HEK293 (cell line): ENCODE measurements at regions not wholly inside any gene's neighbourhood (a gene's known extent, or its start where the extent isn't known, plus 50 kb on each side); places are given as distances from the start of the nearest gene placed in this dataset.

Experiments used
- CTCF ChIA-PET: fragments of 350-600 bp; formaldehyde crosslinking; extraction: SDS; loops from one replicate; lab custom pipeline; 2021; ENCODE audit warnings: antibody characterized with exemption; lab: Yijun Ruan, JAX
- POLR2A ChIA-PET: fragments of 300-600 bp; formaldehyde crosslinking; extraction: SDS; loops from one replicate; lab custom pipeline; 2020; ENCODE audit warnings: antibody characterized with exemption, inconsistent platforms; lab: Yijun Ruan, JAX
- H3K27ac ChIP-seq: fragments of 200-500 bp; sonication (Bioruptor generic); 2 replicates; pipeline ENCODE4 v1.5.1; 2014; ENCODE audit warnings: low read depth, low read length, control low read depth, inconsistent platforms; ENCODE audit errors: extremely low read depth
- H3K36me3 ChIP-seq, 2 experiments: fragments of 200-500 bp in 1 of 2; sonication (Bioruptor generic) in 1 of 2; 1 replicate in 1 of 2; 2 replicates in 1 of 2; pipeline ENCODE4 v1.5.1; 2014 to 2017; ENCODE audit warnings: inconsistent platforms in 2 of 2, low read length in 2 of 2; ENCODE audit not compliant: control insufficient read depth in 2 of 2, insufficient read depth in 1 of 2
- H3K4me1 ChIP-seq: fragments of 200-500 bp; sonication (Bioruptor generic); 2 replicates; pipeline ENCODE4 v1.5.1; 2014; ENCODE audit warnings: mild to moderate bottlenecking, low read length, inconsistent platforms; ENCODE audit not compliant: control insufficient read depth, insufficient read depth
- H3K4me3 ChIP-seq: 2 replicates; pipeline ENCODE4 v1.5.1; 2011; ENCODE audit warnings: low read depth, mild to moderate bottlenecking, control low read depth, low read length, moderate library complexity
- H3K9me3 ChIP-seq: fragments of 200-500 bp; sonication (Bioruptor generic); 2 replicates; pipeline ENCODE4 v1.5.1; 2014; ENCODE audit warnings: low read depth, low read length, inconsistent platforms; ENCODE audit not compliant: control insufficient read depth, insufficient read depth
- ZBTB1 ChIP-seq: fragments of 450-650 bp; formaldehyde crosslinking; IDR thresholded peaks from 2 replicates; pipeline ENCODE4 v1.5.1; 2016; ENCODE audit warnings: missing biosample characterization, missing genetic modification characterization
- ZBTB20 ChIP-seq: fragments of 450-650 bp; formaldehyde crosslinking; IDR thresholded peaks from 2 replicates; pipeline ENCODE4 v1.5.1; 2016; ENCODE audit warnings: missing biosample characterization, missing genetic modification characterization
- ZBTB26 ChIP-seq: fragments of 450-650 bp; formaldehyde crosslinking; optimal IDR thresholded peaks from 2 replicates; pipeline ENCODE3; 2016; ENCODE audit warnings: missing biosample characterization, mild to moderate bottlenecking, missing genetic modification characterization
- ZFP3 ChIP-seq: fragments of 450-650 bp; formaldehyde crosslinking; IDR thresholded peaks from 2 replicates; pipeline ENCODE4 v1.5.1; 2016; ENCODE audit warnings: low read depth, missing biosample characterization, missing genetic modification characterization
- ZNF133 ChIP-seq: fragments of 450-650 bp; formaldehyde crosslinking; IDR thresholded peaks from 2 replicates; pipeline ENCODE4 v1.5.1; 2016; ENCODE audit warnings: missing biosample characterization, missing genetic modification characterization
- ZNF148 ChIP-seq: fragments of 450-650 bp; formaldehyde crosslinking; IDR thresholded peaks from 2 replicates; pipeline ENCODE4 v1.5.0; 2017; ENCODE audit warnings: missing biosample characterization, missing genetic modification characterization, borderline replicate concordance
- ZNF175 ChIP-seq: fragments of 450-650 bp; formaldehyde crosslinking; IDR thresholded peaks from 2 replicates; pipeline ENCODE4 v1.5.1; 2016; ENCODE audit warnings: missing biosample characterization, missing genetic modification characterization
- ZNF2 ChIP-seq: fragments of 450-650 bp; formaldehyde crosslinking; IDR thresholded peaks from 2 replicates; pipeline ENCODE4 v1.5.1; 2016; ENCODE audit warnings: missing biosample characterization, missing genetic modification characterization
- ZNF26 ChIP-seq: fragments of 450-650 bp; formaldehyde crosslinking; IDR thresholded peaks from 2 replicates; pipeline ENCODE4 v1.5.1; 2016; ENCODE audit warnings: missing biosample characterization, missing genetic modification characterization
- ZNF366 ChIP-seq: fragments of 450-650 bp; formaldehyde crosslinking; conservative IDR thresholded peaks from 2 replicates; pipeline ENCODE4 v1.5.1; 2016; ENCODE audit warnings: missing biosample characterization, missing genetic modification characterization
- ZNF501 ChIP-seq: fragments of 450-650 bp; formaldehyde crosslinking; IDR thresholded peaks from 2 replicates; pipeline ENCODE4 v1.5.1; 2016; ENCODE audit warnings: missing biosample characterization, missing genetic modification characterization
- ZNF624 ChIP-seq: fragments of 450-650 bp; formaldehyde crosslinking; IDR thresholded peaks from 2 replicates; pipeline ENCODE4 v1.5.1; 2017; ENCODE audit warnings: missing biosample characterization, missing genetic modification characterization
- ZNF639 ChIP-seq: fragments of 450-650 bp; formaldehyde crosslinking; IDR thresholded peaks from 2 replicates; pipeline ENCODE4 v1.5.1; 2016; ENCODE audit warnings: missing biosample characterization, missing genetic modification characterization
- TF ChIP-seq, protein P1 (sequence below): fragments of 450-650 bp; IDR thresholded peaks from 2 replicates; pipeline ENCODE4 v1.5.1; 2018; ENCODE audit warnings: missing biosample characterization, missing genetic modification characterization
- TF ChIP-seq, protein P2 (sequence below): fragments of 450-650 bp; formaldehyde crosslinking; IDR thresholded peaks from 2 replicates; pipeline ENCODE4 v1.5.1; 2016; ENCODE audit warnings: missing biosample characterization, missing genetic modification characterization

- CTCF ChIA-PET = no interaction called here
- Histone ChIP-seq H3K9me3 (no peaks in the 10 kb centered on the region), H3K36me3 (no peaks in the 10 kb centered on the region)
These were observed 977.0 kb downstream of the FSTL5 start for GRCh38 chr4:161186750-161187149.

More at GRCh38 chr4:161186750-161187149, 977.0 kb downstream of the FSTL5 start:
- Histone ChIP-seq H3K27ac (no peak overlapping the region), H3K4me3 (no peak overlapping the region), H3K4me1 (no peaks in the 10 kb centered on the region)
- POLR2A ChIA-PET = no interaction called here
- TF ChIP-seq ZNF26 (tag by site-specific recombination) = no peak
- no peak for TF ChIP-seq ZNF133 (tag by site-specific recombination)
- no peak for TF ChIP-seq ZBTB20 (tag by site-specific recombination)
- no peak for TF ChIP-seq ZNF175 (tag by site-specific recombination)
- TF ChIP-seq, protein P1, sequence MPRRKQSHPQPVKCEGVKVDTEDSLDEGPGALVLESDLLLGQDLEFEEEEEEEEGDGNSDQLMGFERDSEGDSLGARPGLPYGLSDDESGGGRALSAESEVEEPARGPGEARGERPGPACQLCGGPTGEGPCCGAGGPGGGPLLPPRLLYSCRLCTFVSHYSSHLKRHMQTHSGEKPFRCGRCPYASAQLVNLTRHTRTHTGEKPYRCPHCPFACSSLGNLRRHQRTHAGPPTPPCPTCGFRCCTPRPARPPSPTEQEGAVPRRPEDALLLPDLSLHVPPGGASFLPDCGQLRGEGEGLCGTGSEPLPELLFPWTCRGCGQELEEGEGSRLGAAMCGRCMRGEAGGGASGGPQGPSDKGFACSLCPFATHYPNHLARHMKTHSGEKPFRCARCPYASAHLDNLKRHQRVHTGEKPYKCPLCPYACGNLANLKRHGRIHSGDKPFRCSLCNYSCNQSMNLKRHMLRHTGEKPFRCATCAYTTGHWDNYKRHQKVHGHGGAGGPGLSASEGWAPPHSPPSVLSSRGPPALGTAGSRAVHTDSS = no peak
- no peak for TF ChIP-seq ZNF366 (tag by site-specific recombination)
- no peak for TF ChIP-seq ZFP3 (tag by site-specific recombination)
- no peak for TF ChIP-seq ZNF624 (tag by site-specific recombination)
- TF ChIP-seq ZBTB26 (tag by site-specific recombination) = no peak
- TF ChIP-seq, protein P2, sequence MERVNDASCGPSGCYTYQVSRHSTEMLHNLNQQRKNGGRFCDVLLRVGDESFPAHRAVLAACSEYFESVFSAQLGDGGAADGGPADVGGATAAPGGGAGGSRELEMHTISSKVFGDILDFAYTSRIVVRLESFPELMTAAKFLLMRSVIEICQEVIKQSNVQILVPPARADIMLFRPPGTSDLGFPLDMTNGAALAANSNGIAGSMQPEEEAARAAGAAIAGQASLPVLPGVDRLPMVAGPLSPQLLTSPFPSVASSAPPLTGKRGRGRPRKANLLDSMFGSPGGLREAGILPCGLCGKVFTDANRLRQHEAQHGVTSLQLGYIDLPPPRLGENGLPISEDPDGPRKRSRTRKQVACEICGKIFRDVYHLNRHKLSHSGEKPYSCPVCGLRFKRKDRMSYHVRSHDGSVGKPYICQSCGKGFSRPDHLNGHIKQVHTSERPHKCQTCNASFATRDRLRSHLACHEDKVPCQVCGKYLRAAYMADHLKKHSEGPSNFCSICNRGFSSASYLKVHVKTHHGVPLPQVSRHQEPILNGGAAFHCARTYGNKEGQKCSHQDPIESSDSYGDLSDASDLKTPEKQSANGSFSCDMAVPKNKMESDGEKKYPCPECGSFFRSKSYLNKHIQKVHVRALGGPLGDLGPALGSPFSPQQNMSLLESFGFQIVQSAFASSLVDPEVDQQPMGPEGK (tag by site-specific recombination) = no peak
- TF ChIP-seq ZBTB1 (tag by site-specific recombination) = no peak
- TF ChIP-seq ZNF639 (tag by site-specific recombination) = no peak
- no peak for TF ChIP-seq ZNF148 (tag by site-specific recombination)
- TF ChIP-seq ZNF501 (tag by site-specific recombination) = no peak
- no peak for TF ChIP-seq ZNF2 (tag by site-specific recombination)
